B cell (primary cell): ENCODE measurements at regions not wholly inside any gene's neighbourhood (a gene's known extent, or its start where the extent isn't known, plus 50 kb on each side); places are given as distances from the start of the nearest gene placed in this dataset.

ENCODE experiments used
- ATAC-seq: fragments of 200-7000 bp; cut with Tn5 transposase; one replicate; pipeline ENCODE4 v1.10.0; 2021; ENCODE audit warnings: low read depth, mild to moderate bottlenecking, moderate number of reproducible peaks, moderate library complexity
- CTCF ChIA-PET: fragments of 350-600 bp; sonication (Branson Sonifier 250); formaldehyde crosslinking; loops from one replicate; lab custom pipeline; 2021; ENCODE audit warnings: antibody characterized with exemption, inconsistent platforms; lab: Charles Lee
- POLR2A ChIA-PET: fragments of 350-600 bp; sonication (Branson Sonifier 250); formaldehyde crosslinking; loops from one replicate; lab custom pipeline; 2021; ENCODE audit warnings: antibody characterized with exemption; lab: Charles Lee
- DNase-seq: peaks from one replicate; pipeline ENCODE4 v3.0.0; 2013
- H2AFZ ChIP-seq: 2 replicates; pipeline ENCODE4 v1.6.1; 2012; ENCODE audit warnings: mild to moderate bottlenecking, low read depth, low read length; ENCODE audit not compliant: insufficient read depth, poor library complexity, severe bottlenecking
- H3K27ac ChIP-seq, 2 donors: 1 replicate in 1 of 2; 2 replicates in 1 of 2; pipeline ENCODE4 v1.5.1; 2012 to 2013; ENCODE audit warnings: low read length in 2 of 2, mild to moderate bottlenecking in 2 of 2, moderate library complexity in 1 of 2
- H3K27me3 ChIP-seq, 4 experiments: fragments of 200-600 bp in 1 of 4; sonication (generic) in 1 of 4; replicated peaks in 1 of 4; 1 replicate in 2 of 4; 2 replicates in 2 of 4; pipeline versions ENCODE4 v1.6.1 to v1.7.0; 2013 to 2016; ENCODE audit warnings: low read length in 3 of 4, mild to moderate bottlenecking in 2 of 4, mixed read lengths in 1 of 4, moderate library complexity in 1 of 4; ENCODE audit not compliant: insufficient read depth in 4 of 4, control insufficient read depth in 3 of 4; ENCODE audit errors: control extremely low read depth in 1 of 4
- H3K36me3 ChIP-seq, 2 experiments: replicated peaks in 1 of 2; 1 replicate in 1 of 2; 2 replicates in 1 of 2; pipeline versions ENCODE4 v1.6.1 to v1.7.1; 2013; ENCODE audit warnings: low read length in 1 of 2; ENCODE audit not compliant: insufficient read depth in 2 of 2, control insufficient read depth in 1 of 2; ENCODE audit errors: control extremely low read depth in 1 of 2, extremely low read depth in 1 of 2
- H3K4me1 ChIP-seq, 2 donors: fragments of 200-600 bp in 1 of 2; sonication (generic) in 1 of 2; 1 replicate in 1 of 2; 2 replicates in 1 of 2; pipeline versions ENCODE4 v1.5.1 to v1.6.1; 2013 to 2017; ENCODE audit warnings: low read length in 2 of 2; ENCODE audit not compliant: control insufficient read depth in 2 of 2, insufficient read depth in 2 of 2
- H3K4me2 ChIP-seq: replicated peaks from 2 replicates; pipeline ENCODE3; 2012; ENCODE audit warnings: mild to moderate bottlenecking, low read depth, low read length; ENCODE audit not compliant: poor library complexity, severe bottlenecking
- H3K4me3 ChIP-seq, 5 experiments: fragments of 200-600 bp in 1 of 5; sonication (generic) in 1 of 5; 1 replicate in 3 of 5; 2 replicates in 2 of 5; pipeline versions ENCODE4 v1.5.1 to v1.7.0; 2011 to 2016; ENCODE audit warnings: low read length in 4 of 5, mild to moderate bottlenecking in 4 of 5, low read depth in 2 of 5, control low read depth in 1 of 5, moderate library complexity in 1 of 5; ENCODE audit not compliant: insufficient read depth in 1 of 5; ENCODE audit errors: control extremely low read depth in 1 of 5, extremely low read depth in 1 of 5
- H3K79me2 ChIP-seq: fragments of 200-600 bp; sonication (generic); one replicate; pipeline ENCODE4 v1.6.0; 2016; ENCODE audit warnings: low read length; ENCODE audit not compliant: control insufficient read depth, insufficient read depth
- H3K9ac ChIP-seq: fragments of 200-600 bp; sonication (generic); 2 replicates; pipeline ENCODE4 v1.6.1; 2017; ENCODE audit warnings: mild to moderate bottlenecking, low read length, moderate library complexity
- H3K9me3 ChIP-seq, 3 donors: one replicate each; pipeline versions ENCODE4 v1.6.1 to v1.7.1; 2013; ENCODE audit warnings: low read length in 2 of 3; ENCODE audit not compliant: control insufficient read depth in 2 of 3, insufficient read depth in 1 of 3; ENCODE audit errors: control extremely low read depth in 1 of 3
- H4K20me1 ChIP-seq: 2 replicates; pipeline ENCODE4 v1.6.0; 2012; ENCODE audit warnings: mild to moderate bottlenecking, low read length; ENCODE audit not compliant: insufficient read depth, control insufficient read depth, poor library complexity, severe bottlenecking
- H3K27ac Mint-ChIP-seq: one replicate; pipeline ENCODE4 v1.8.0; 2021; ENCODE audit warnings: mixed read lengths
- H3K27me3 Mint-ChIP-seq: one replicate; pipeline ENCODE4 v1.8.0; 2021; ENCODE audit warnings: mixed read lengths
- H3K4me1 Mint-ChIP-seq: one replicate; pipeline ENCODE4 v1.8.0; 2021; ENCODE audit warnings: mixed read lengths
- H3K4me3 Mint-ChIP-seq: one replicate; pipeline ENCODE4 v1.8.0; 2021; ENCODE audit warnings: mixed read lengths
- H3K9me3 Mint-ChIP-seq: one replicate; pipeline ENCODE4 v1.8.0; 2022; ENCODE audit warnings: mixed read lengths; ENCODE audit not compliant: insufficient read depth
- EZH2 ChIP-seq: IDR thresholded peaks from 2 replicates; pipeline ENCODE4 v1.6.1; 2012; ENCODE audit warnings: borderline replicate concordance, low read depth, mild to moderate bottlenecking, moderate library complexity, low read length; ENCODE audit not compliant: insufficient read depth, poor library complexity, severe bottlenecking
- WGBS: methylation state at CpG from one replicate; pipeline ENCODE4 v1.1.5; 2013; ENCODE audit warnings: missing lambda C conversion rate; ENCODE audit not compliant: insufficient coverage; 5-methylcytosine and 5-hydroxymethylcytosine counted together
- intact Hi-C: fragments of 100-400 bp; cut with micrococcal nuclease; formaldehyde crosslinking; loops from one replicate; pipeline ENCODE4 v1.10.0; 2022
- TF ChIP-seq, protein P1 (sequence below): fragments of 200-600 bp; IDR thresholded peaks from one replicate; pipeline ENCODE4 v1.8.0; 2022; ENCODE audit warnings: antibody characterized with exemption, mild to moderate bottlenecking

- Histone ChIP-seq H2AFZ (no peak overlapping the region), H3K4me1 (no peaks in the 10 kb centered on the region), H4K20me1 (no peaks in the 10 kb centered on the region), H3K79me2 (no peaks in the 10 kb centered on the region), H3K4me2 (no peak overlapping the region), H3K9ac (no peak overlapping the region), H3K27me3 (no peaks in the 10 kb centered on the region), H3K9me3 (peaks cover 0 to 10% (median 0%) of the 10 kb centered on the region in 3 donors), H3K36me3 (no peaks in the 10 kb centered on the region), H3K27ac (no peak overlapping the region), H3K4me3 (no peak overlapping the region)
- ChIA-PET POLR2A (no interaction called here), CTCF (no interaction called here)
- TF ChIP-seq EZH2: no peak
- TF ChIP-seq, protein P1, sequence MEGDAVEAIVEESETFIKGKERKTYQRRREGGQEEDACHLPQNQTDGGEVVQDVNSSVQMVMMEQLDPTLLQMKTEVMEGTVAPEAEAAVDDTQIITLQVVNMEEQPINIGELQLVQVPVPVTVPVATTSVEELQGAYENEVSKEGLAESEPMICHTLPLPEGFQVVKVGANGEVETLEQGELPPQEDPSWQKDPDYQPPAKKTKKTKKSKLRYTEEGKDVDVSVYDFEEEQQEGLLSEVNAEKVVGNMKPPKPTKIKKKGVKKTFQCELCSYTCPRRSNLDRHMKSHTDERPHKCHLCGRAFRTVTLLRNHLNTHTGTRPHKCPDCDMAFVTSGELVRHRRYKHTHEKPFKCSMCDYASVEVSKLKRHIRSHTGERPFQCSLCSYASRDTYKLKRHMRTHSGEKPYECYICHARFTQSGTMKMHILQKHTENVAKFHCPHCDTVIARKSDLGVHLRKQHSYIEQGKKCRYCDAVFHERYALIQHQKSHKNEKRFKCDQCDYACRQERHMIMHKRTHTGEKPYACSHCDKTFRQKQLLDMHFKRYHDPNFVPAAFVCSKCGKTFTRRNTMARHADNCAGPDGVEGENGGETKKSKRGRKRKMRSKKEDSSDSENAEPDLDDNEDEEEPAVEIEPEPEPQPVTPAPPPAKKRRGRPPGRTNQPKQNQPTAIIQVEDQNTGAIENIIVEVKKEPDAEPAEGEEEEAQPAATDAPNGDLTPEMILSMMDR: no peak
- WGBS: 91% methylated on average over 12 of the region's 12 CpGs
- ATAC-seq: no peak
- Mint-ChIP-seq H3K4me1 (no peaks in the 10 kb centered on the region), H3K9me3 (no peaks in the 10 kb centered on the region), H3K27ac (no peak overlapping the region), H3K4me3 (no peak overlapping the region), H3K27me3 (peaks cover 9% of the 10 kb centered on the region)
- intact Hi-C loops: no loop called here
- DNase-seq: no peak
These were observed 81.4 kb upstream of the FOXF1 start for GRCh38 chr16:86428729-86429517.

- Mint-ChIP-seq H3K27me3 (peaks cover 8% of the 10 kb centered on the region), H3K4me3 (no peak overlapping the region), H3K27ac (no peak overlapping the region), H3K4me1 (no peaks in the 10 kb centered on the region), H3K9me3 (no peaks in the 10 kb centered on the region)
- no peaks in the 10 kb centered on the region for H3K36me3 ChIP-seq
- TF ChIP-seq, protein P1: no peak
- no peak for TF ChIP-seq EZH2
- no peaks in the 10 kb centered on the region for H3K27me3 ChIP-seq
- DNase-seq: no peak
- H3K79me2 ChIP-seq: no peaks in the 10 kb centered on the region
- H3K9me3 ChIP-seq: peaks cover 0 to 10% (median 0%) of the 10 kb centered on the region in 3 donors
- intact Hi-C loops: no loop called here
- 96% methylated on average over 13 of the region's 13 CpGs for WGBS
- ATAC-seq: no peak
- no peaks in the 10 kb centered on the region for H3K4me1 ChIP-seq
- ChIA-PET CTCF (no interaction called here), POLR2A (no interaction called here)
- no peak overlapping the region for H3K27ac ChIP-seq
- H3K4me3 ChIP-seq: no peak overlapping the region
- H3K9ac ChIP-seq: no peak overlapping the region
- H4K20me1 ChIP-seq: no peaks in the 10 kb centered on the region
- H3K4me2 ChIP-seq: no peak overlapping the region
- H2AFZ ChIP-seq: no peak overlapping the region
These were observed 80.7 kb upstream of the FOXF1 start for GRCh38 chr16:86429663-86430062.
